MM.1S (cell line): ENCODE measurements at regions not wholly inside any gene's neighbourhood (a gene's known extent, or its start where the extent isn't known, plus 50 kb on each side); places are given as distances from the start of the nearest gene placed in this dataset.

ENCODE experiments used
- DNase-seq: peaks from one replicate; pipeline ENCODE4 v3.0.0-alpha.2; 2015
- H2AFZ ChIP-seq: fragments of 300-600 bp; sonication (generic); 2 replicates; pipeline ENCODE4 v1.6.0; 2016; ENCODE audit warnings: antibody characterized with exemption, low read length
- H3F3A ChIP-seq: fragments of 300-600 bp; sonication (generic); 2 replicates; pipeline ENCODE4 v1.6.1; 2016; ENCODE audit warnings: mild to moderate bottlenecking, antibody characterized with exemption, low read length, moderate library complexity, mixed read lengths; ENCODE audit not compliant: insufficient read depth
- H3K27ac ChIP-seq: fragments of 300-600 bp; sonication (generic); 2 replicates; pipeline ENCODE4 v1.5.1; 2016; ENCODE audit warnings: mild to moderate bottlenecking, low read length
- H3K27me3 ChIP-seq: fragments of 300-600 bp; sonication (generic); replicated peaks from 2 replicates; pipeline ENCODE4 v1.6.0; 2016; ENCODE audit warnings: low read length; ENCODE audit not compliant: insufficient read depth
- H3K36me3 ChIP-seq: fragments of 300-600 bp; sonication (generic); replicated peaks from 2 replicates; pipeline ENCODE4 v1.6.1; 2016; ENCODE audit warnings: mild to moderate bottlenecking, low read length, mixed read lengths; ENCODE audit not compliant: insufficient read depth
- H3K4me1 ChIP-seq: fragments of 300-600 bp; sonication (generic); 2 replicates; pipeline ENCODE4 v1.6.1; 2016; ENCODE audit warnings: low read length, mixed read lengths
- H3K4me2 ChIP-seq: fragments of 300-600 bp; sonication (generic); 2 replicates; pipeline ENCODE4 v1.6.0; 2016; ENCODE audit warnings: low read depth, low read length
- H3K4me3 ChIP-seq: fragments of 300-600 bp; sonication (generic); 2 replicates; pipeline ENCODE4 v1.5.1; 2016; ENCODE audit warnings: low read length, mixed read lengths
- H3K79me2 ChIP-seq: fragments of 300-600 bp; sonication (generic); 2 replicates; pipeline ENCODE4 v1.6.1; 2016; ENCODE audit warnings: mixed run types, low read length, mixed read lengths
- H3K9ac ChIP-seq: fragments of 300-600 bp; sonication (generic); 2 replicates; pipeline ENCODE4 v1.6.1; 2016; ENCODE audit warnings: low read length, mixed read lengths
- H3K9me2 ChIP-seq: fragments of 300-600 bp; sonication (generic); replicated peaks from 2 replicates; pipeline ENCODE4 v1.6.1; 2016; ENCODE audit warnings: mild to moderate bottlenecking, low read length, mixed read lengths; ENCODE audit not compliant: insufficient read depth
- H3K9me3 ChIP-seq: fragments of 300-600 bp; sonication (generic); replicated peaks from 2 replicates; pipeline ENCODE4 v1.6.1; 2016; ENCODE audit warnings: mild to moderate bottlenecking, low read length, mixed read lengths; ENCODE audit not compliant: insufficient read depth
- H4K20me1 ChIP-seq: fragments of 300-600 bp; sonication (generic); 2 replicates; pipeline ENCODE4 v1.6.1; 2016; ENCODE audit warnings: mild to moderate bottlenecking, low read length, moderate library complexity, mixed read lengths; ENCODE audit not compliant: insufficient read depth
- CTCF ChIP-seq: fragments of 300-600 bp; sonication (generic); IDR thresholded peaks from 2 replicates; pipeline ENCODE4 v1.5.1; 2016; ENCODE audit warnings: antibody characterized with exemption, low read length, mixed read lengths
- EZH2 ChIP-seq: fragments of 300-600 bp; sonication (generic); optimal IDR thresholded peaks from 2 replicates; pipeline ENCODE3; 2017; ENCODE audit warnings: low read depth, mild to moderate bottlenecking, antibody characterized with exemption, low read length, mixed read lengths
- EZH2phosphoT487 ChIP-seq: fragments of 300-600 bp; sonication (generic); IDR thresholded peaks from 2 replicates; pipeline ENCODE4 v1.6.1; 2018; ENCODE audit warnings: antibody characterized with exemption, low read length

- H3K36me3 ChIP-seq: no peaks in the 10 kb centered on the region
- no peak overlapping the region for H3K27ac ChIP-seq
- H3K9me2 ChIP-seq: no peaks in the 10 kb centered on the region
- no peaks in the 10 kb centered on the region for H3K4me1 ChIP-seq
- H3K4me3 ChIP-seq: no peak overlapping the region
- no peaks in the 10 kb centered on the region for H3K27me3 ChIP-seq
- TF ChIP-seq EZH2 (no peak), CTCF (no peak), EZH2phosphoT487 (no peak)
- H3K4me2 ChIP-seq: no peak overlapping the region
- H2AFZ ChIP-seq: no peak overlapping the region
- no peak overlapping the region for H3K9ac ChIP-seq
- no peaks in the 10 kb centered on the region for H3K79me2 ChIP-seq
- DNase-seq: no peak
- H3F3A ChIP-seq: no peaks in the 10 kb centered on the region
- H4K20me1 ChIP-seq: no peaks in the 10 kb centered on the region
- H3K9me3 ChIP-seq: no peaks in the 10 kb centered on the region
Measured at GRCh38 chr16:73877150-73877549, 419.5 kb upstream of the PSMD7 start.

GRCh38 chr16:73875996-73876690 lies 420.5 kb upstream of the PSMD7 start:
- no peaks in the 10 kb centered on the region for H3K36me3 ChIP-seq
- DNase-seq: no peak
- no peak overlapping the region for H3K9ac ChIP-seq
- H4K20me1 ChIP-seq: no peaks in the 10 kb centered on the region
- H3K4me1 ChIP-seq: no peaks in the 10 kb centered on the region
- no peaks in the 10 kb centered on the region for H3K9me2 ChIP-seq
- H3K9me3 ChIP-seq: no peaks in the 10 kb centered on the region
- H2AFZ ChIP-seq: no peak overlapping the region
- no peak overlapping the region for H3K27ac ChIP-seq
- no peaks in the 10 kb centered on the region for H3K79me2 ChIP-seq
- no peaks in the 10 kb centered on the region for H3F3A ChIP-seq
- no peak overlapping the region for H3K4me2 ChIP-seq
- H3K27me3 ChIP-seq: no peaks in the 10 kb centered on the region
- no peak overlapping the region for H3K4me3 ChIP-seq
- TF ChIP-seq CTCF (no peak), EZH2phosphoT487 (no peak), EZH2 (no peak)

GRCh38 chr16:73874324-73874723 lies 422.3 kb upstream of the PSMD7 start:
- H4K20me1 ChIP-seq: no peaks in the 10 kb centered on the region
- H3K4me3 ChIP-seq: no peak overlapping the region
- H3K79me2 ChIP-seq: no peaks in the 10 kb centered on the region
- H3K9ac ChIP-seq: no peak overlapping the region
- no peaks in the 10 kb centered on the region for H3K36me3 ChIP-seq
- H3F3A ChIP-seq: no peaks in the 10 kb centered on the region
- DNase-seq: no peak
- no peak overlapping the region for H3K27ac ChIP-seq
- no peaks in the 10 kb centered on the region for H3K9me2 ChIP-seq
- H3K4me2 ChIP-seq: no peak overlapping the region
- no peaks in the 10 kb centered on the region for H3K4me1 ChIP-seq
- TF ChIP-seq CTCF: no peak
- TF ChIP-seq EZH2: no peak
- no peak for TF ChIP-seq EZH2phosphoT487
- no peak overlapping the region for H2AFZ ChIP-seq
- H3K27me3 ChIP-seq: no peaks in the 10 kb centered on the region
- H3K9me3 ChIP-seq: no peaks in the 10 kb centered on the region
